Neural progenitor cell (in vitro differentiated cells): ENCODE measurements at regions not wholly inside any gene's neighbourhood (a gene's known extent, or its start where the extent isn't known, plus 50 kb on each side); places are given as distances from the start of the nearest gene placed in this dataset.

ENCODE experiments used
- CTCF ChIP-seq: fragments of 200-600 bp; sonication (generic); IDR thresholded peaks from 2 replicates; pipeline ENCODE4 v1.5.1; 2017; ENCODE audit warnings: antibody characterized with exemption, mild to moderate bottlenecking
- EZH2 ChIP-seq: fragments of 200-600 bp; sonication (generic); IDR thresholded peaks from 2 replicates; pipeline ENCODE4 v1.6.1; 2017; ENCODE audit warnings: antibody characterized with exemption, mild to moderate bottlenecking, moderate library complexity
- EZH2phosphoT487 ChIP-seq: fragments of 200-600 bp; sonication (generic); IDR thresholded peaks from 2 replicates; pipeline ENCODE4 v1.6.1; 2017; ENCODE audit warnings: antibody characterized with exemption

- TF ChIP-seq EZH2phosphoT487 (no peak), CTCF (no peak), EZH2 (no peak)
Observed at GRCh38 chr6:167676666-167677421, 149.9 kb upstream of the AFDN start.
